Amniotic epithelial cell (primary cell): ENCODE measurements at regions not wholly inside any gene's neighbourhood (a gene's known extent, or its start where the extent isn't known, plus 50 kb on each side); places are given as distances from the start of the nearest gene placed in this dataset.

Experiments
- DNase-seq: peaks from one replicate; pipeline ENCODE4 v3.0.0-alpha.2; 2010; ENCODE audit warnings: low read depth

GRCh38 chr2:4576075-4576474, 872.7 kb downstream of the DCDC2C start:
- DNase-seq: no peak

- DNase-seq: no peak
These were observed 876.6 kb downstream of the DCDC2C start for GRCh38 chr2:4579977-4580376.

GRCh38 chr2:4585057-4585635, 881.8 kb downstream of the DCDC2C start:
- no peak for DNase-seq

GRCh38 chr2:4588606-4589005, 885.2 kb downstream of the DCDC2C start:
- no peak for DNase-seq

- DNase-seq: no peak
These were observed 887.9 kb downstream of the DCDC2C start for GRCh38 chr2:4591261-4591660.

- DNase-seq: no peak
These were observed 894.0 kb downstream of the DCDC2C start for GRCh38 chr2:4597400-4597799.

GRCh38 chr2:4604767-4605166, 901.4 kb downstream of the DCDC2C start:
- DNase-seq: no peak

GRCh38 chr2:4618141-4618540, 914.8 kb downstream of the DCDC2C start:
- DNase-seq: no peak

GRCh38 chr2:4618630-4619228, 915.4 kb downstream of the DCDC2C start:
- DNase-seq: no peak

- no peak for DNase-seq
These were observed 925.7 kb downstream of the DCDC2C start for GRCh38 chr2:4628998-4629501.

- no peak for DNase-seq
These were observed 931.9 kb downstream of the DCDC2C start for GRCh38 chr2:4635289-4635688.

GRCh38 chr2:4653991-4654390, 950.6 kb downstream of the DCDC2C start:
- no peak for DNase-seq

- no peak for DNase-seq
These were observed 953.0 kb downstream of the DCDC2C start for GRCh38 chr2:4656326-4656725.

- no peak for DNase-seq
These were observed 958.9 kb downstream of the DCDC2C start for GRCh38 chr2:4662161-4662779.

- DNase-seq: no peak
These were observed 965.0 kb downstream of the DCDC2C start for GRCh38 chr2:4668381-4668780.

- DNase-seq: no peak
These were observed 967.0 kb downstream of the DCDC2C start for GRCh38 chr2:4670331-4670730.

- DNase-seq: no peak
These were observed 969.7 kb downstream of the DCDC2C start for GRCh38 chr2:4673025-4673489.

GRCh38 chr2:4674007-4674406, 970.6 kb downstream of the DCDC2C start:
- DNase-seq: no peak

GRCh38 chr2:4675295-4675694, 971.9 kb downstream of the DCDC2C start:
- no peak for DNase-seq

- no peak for DNase-seq
These were observed 975.6 kb downstream of the DCDC2C start for GRCh38 chr2:4678927-4679326.

- DNase-seq: no peak
These were observed 976.0 kb downstream of the DCDC2C start for GRCh38 chr2:4679391-4679790.

GRCh38 chr2:4684921-4685320, 981.5 kb downstream of the DCDC2C start:
- no peak for DNase-seq

GRCh38 chr2:4690913-4691312, 987.5 kb downstream of the DCDC2C start:
- no peak for DNase-seq

- no peak for DNase-seq
These were observed 989.9 kb downstream of the DCDC2C start for GRCh38 chr2:4693266-4693665.
